GM21723 (cell line): ENCODE measurements at regions not wholly inside any gene's neighbourhood (a gene's known extent, or its start where the extent isn't known, plus 50 kb on each side); places are given as distances from the start of the nearest gene placed in this dataset.

Experiments used
- ATAC-seq: cut with Tn5 transposase; IDR thresholded peaks from one replicate; pipeline ENCODE4 v1.9.1; 2021; ENCODE audit warnings: mild to moderate bottlenecking, moderate library complexity; ENCODE audit not compliant: unreplicated experiment

DNA sequence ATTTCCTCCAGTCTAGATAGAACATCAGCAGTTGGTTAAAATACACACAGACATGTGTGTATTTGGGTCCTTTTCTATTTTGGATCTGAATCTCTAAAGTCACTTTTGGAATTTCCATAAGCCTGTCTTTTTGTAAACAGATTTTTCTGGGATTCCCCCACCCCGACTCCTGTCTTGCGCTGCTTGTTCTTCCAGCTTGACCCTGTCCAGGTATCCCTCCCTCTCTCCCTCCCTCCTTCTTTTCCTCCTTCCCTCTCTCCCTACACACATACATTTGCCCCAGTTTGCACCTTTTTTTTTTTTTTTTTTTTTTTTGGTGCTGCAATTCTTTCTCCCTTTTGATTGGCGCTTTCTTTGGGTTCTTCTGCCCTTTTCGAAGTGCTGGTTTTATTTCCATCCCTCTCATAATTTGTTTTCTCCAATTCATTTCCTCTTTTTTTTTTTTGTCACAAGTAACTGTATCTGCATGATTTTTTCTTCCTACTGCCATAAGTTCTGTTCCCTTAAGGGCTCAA, 114.8 kb upstream of the SERTAD2 start:
- no peak for ATAC-seq

DNA sequence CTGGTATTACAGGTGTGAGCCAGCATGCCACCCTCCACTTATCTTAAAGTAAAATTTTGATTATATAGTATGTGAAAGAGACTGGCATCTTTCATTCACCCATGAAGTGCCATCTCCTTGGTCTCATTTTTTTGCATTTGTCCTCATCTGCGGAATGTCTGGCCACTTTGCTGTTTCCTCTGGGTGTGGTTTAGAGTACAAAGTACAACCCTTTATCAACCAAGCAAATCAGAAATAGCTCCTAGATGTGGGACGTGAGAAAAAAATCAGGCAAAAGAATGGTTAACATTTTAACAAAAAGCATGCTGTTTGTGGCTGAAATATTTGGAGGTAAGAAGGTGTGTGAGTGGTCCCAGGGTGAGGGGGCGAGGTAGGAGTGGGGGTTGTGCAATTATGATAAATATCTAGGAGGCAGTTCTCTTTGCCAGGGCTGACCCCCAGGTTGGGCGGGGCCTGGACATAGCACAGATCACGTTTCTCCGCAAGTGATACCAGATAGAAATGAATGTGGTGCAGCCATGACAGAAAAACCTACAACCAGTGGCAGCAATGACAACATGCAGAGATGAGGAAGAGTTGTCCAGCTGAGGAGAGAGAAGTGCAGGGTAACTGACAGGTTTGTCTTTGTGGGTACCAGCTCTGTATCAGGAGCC, 115.8 kb upstream of the SERTAD2 start:
- no peak for ATAC-seq

DNA sequence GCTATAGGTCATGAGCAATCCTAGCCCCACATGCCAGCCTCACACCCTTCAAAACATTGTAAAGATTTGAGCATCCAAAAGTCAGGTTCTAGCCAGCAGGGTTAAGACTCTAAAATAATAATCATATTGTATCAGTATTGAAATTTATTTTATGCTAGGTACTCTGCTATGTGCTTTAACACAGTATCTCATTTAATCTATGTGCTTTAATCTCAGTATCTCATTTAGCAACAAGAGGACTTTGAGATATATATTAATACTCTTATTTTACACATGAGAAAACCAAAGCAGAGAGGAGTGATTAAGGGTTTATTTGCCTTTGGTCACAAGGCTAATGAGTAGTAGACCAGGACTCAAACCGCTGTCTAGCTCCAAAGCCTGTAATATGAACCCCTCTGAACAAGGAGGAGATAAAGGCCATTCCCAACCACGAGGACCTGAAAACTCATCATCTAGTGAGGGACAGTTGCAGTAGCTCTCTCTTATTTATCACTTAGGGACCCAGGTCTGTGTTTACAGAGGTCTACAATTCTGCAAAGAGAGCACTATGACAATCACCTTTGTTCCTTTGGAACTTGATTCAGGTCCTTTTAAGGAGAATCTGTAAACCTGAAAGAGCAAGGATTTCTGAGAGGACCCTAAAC, 116.5 kb upstream of the SERTAD2 start:
- ATAC-seq: no peak

DNA sequence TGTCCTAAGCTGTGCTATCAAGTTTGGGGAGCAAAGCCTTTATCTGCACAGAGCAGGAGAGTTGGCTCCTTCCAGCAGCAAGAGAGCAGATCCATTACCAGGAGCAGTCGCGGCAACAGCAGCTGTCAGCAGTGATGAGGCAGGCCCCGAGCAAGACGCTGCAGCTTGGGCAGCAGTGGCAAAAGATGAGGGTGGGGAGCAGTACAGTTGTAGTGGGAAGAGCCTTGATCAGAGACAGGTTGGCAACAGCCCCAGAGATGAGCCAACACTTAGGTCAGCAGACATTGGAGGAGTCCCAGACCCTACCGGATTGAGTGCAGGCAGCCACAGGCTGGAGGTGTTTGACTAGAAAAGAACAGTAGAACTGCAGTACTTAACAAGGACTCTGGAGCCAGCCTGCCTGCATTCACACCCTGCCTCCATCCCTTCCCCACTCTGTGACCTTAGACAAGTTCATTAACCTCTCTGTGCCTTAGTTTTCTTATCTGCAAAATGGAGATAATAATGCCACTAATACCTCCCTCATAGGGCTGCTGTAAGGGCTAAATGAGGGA, 117.1 kb upstream of the SERTAD2 start:
- ATAC-seq: no peak

DNA sequence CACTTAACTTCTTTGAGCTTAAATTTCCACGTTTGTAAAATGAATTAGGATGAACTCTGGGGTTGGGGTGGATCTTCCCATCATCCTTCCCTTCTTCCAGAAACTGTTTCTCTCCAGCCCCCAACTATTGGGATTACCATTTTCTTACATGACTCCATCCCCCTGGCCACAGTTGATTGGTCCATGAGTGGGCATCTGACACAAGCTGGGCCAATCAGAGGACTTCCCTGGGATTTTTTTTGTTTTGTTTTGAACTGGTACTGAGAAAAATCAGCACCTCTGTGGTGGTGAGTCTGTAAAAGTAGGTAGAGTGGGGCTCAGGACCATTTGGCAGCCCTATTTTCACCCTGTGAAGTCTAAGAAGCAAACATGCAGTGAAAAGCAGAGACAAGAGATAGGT, 118.0 kb upstream of the SERTAD2 start:
- no peak for ATAC-seq

DNA sequence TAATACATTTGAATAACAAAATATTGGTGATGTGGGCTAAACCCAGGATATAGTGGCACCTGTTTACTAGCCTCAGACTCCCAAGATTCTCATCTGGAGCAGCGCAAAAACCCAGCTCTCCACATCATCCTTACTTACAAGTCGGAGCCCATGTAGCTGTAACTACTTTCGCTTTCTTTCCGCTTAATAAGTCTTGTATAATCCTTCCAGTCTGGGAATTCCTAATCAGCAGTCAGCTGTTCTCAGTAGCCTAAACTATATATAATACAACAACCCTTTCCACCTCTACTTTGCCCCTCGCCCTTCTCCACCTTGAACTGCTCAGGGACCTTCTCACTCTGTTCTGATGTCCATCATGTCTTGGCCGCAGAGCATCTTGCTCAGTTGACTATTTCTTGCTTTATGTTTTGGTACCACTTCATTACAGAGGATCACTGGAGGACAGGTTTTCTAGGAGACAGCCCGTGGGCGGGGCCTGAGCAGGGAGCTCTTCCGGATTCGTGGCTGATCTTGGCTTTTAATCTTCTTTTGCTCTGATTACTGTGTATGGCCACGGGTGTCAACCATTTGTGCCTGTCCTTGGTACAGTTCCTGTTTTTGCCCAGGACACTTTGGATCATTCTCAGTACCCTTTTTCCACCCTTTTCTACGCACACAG, 119.9 kb upstream of the SERTAD2 start:
- ATAC-seq: no peak

DNA sequence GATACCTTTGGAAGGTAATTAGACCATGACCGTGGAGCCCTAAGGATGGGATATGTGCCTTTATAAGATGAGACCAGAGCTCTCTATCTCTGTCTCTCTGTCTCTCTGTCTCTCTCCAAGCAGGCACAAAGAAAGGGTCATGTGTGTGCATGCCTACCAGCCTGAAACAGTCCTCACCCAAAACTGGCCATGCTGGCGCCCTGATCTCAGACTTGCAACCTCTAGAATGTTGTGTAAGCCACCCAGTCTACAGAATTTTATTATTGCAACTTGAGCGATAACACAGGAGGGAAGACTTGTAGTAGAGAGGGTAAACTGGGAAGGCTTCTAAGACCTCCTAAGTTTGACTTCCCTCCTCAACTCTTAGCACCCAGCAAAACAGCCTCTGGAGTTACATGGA, 124.1 kb upstream of the SERTAD2 start:
- ATAC-seq: no peak

DNA sequence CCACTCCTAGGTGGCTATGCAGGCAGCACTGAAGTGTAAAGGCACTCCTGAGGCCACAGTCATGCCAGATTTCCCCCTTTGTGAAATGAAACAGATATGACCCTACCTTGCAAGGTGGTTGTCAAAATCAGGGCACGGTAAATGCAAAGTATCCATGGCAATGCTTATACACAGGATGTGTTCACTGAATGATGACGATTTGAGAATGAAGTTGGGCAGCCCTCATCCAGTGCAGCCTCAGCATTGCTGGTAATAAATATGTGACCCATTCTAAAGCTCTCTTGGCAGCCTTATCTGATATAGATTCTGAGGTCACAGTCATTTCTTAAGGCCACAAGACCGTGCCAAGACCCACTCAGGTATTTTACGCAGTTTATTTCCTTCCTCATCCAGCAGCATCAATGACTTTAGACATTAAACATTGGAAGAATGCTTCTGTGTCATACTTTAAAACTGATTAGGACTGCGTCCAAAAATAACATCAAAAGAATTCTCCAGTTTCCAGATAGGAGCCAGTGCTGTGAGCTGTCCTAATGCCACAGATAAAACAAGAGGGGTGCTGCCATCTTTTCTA, 125.5 kb upstream of the SERTAD2 start:
- ATAC-seq: no peak

DNA sequence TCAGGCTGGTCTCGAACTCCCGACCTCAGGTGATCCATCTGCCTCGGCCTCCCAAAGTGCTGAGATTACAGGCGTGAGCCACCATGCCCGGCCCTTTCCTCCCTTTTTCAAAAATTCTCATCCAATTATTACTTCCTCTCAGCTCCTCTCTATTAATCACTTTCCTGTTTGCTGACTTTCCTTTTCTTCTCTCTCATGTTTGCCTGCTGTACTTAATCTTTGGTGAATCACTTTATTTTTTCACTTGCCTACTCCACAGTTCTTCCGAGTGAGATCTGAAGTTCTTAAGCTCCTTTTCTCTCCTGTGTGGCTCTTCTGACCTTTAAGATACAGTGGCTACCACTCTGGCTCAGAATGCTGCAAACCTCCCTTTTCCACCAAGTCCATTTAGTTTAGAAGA, 126.3 kb upstream of the SERTAD2 start:
- ATAC-seq: no peak

DNA sequence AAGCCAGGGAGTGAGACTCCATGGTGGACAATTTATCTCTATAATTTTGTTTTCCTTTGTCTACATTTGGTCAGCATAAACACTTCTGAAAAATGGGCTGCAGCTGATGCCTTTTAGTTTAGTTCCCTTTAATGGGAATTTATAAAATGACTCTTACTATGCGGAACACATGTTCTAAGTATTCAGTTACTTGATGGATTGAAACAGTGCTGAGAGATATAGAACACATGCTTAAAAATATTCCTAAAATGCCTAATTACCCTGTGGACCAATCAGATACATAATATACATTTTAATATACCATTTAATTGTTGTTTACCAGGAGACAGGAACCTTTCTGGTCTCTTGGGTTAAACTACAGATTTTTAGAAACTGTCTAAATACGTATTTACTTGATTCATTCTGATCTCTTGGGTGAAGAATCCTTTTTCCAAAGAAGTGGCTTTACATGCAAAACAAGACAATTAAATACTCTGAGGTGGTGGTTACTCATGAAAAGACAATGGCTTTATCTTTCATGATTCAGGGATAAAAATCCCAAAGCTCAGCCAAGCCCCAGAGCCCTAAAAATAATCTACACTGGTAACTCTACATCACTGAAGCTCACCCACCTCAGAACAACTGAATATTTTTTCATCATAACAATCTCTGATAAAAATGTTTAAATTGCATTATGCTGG, 128.1 kb upstream of the SERTAD2 start:
- ATAC-seq: no peak

DNA sequence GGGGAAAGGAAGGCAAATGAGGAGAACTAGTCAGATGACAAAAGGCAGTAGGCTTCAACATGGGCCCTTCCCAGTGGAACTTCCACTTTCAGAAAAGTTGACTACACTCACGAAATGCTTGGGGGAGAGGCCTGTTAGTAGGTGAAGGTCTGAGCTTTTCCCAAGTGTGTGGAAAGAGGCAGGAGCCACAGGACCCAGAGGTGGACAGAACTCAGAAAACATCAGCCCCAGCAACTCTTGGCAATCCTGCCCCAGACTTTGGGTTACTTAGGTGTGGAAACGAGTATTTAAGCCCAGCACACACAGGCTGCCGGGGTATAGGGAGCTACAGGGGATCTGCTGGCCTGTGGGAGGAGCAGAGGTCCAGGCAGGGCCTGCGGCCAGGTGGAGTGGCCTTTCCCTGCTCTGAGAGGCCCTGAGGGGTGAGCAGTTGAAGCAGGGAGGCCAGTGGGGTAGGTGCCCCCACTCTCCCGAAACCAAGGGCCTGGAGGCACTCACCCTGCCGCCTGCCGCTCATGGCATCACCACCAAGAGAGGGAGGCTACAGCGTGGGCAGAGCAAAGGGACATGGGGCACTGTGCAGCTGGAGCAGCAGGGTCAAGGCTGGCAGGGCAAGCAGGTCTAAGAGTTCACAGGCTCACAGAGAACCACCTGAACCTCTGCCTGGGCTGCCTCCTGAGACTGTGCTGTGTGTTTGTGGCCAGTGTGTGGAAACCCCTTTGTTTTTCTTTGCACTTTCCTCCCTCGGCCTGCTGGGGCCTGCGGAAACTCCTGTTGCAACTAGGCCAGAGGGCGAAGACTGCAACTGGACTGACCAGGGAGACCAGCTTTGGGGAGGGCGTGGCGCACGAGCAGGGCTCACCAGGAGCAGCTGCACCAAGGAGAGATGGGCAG, 130.7 kb upstream of the SERTAD2 start:
- ATAC-seq: no peak

DNA sequence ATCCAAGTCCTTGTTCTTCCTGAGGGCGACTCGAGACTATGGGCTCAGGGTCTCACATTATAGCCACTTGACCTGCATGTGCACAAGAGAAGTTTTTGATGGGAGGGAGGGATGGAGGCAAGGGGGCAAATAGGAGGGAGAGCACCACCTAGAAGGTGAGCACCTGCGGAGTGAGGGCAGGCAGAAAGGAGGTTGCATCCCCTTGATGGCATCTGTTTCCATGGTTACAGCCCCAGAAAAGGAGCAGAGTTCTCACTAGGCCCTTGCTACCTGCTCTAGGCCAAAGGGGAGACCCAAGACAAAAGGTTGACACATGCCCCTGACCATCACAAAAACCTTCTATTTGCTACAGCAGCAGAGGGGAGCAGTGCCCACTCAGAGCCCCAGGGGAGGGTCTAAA, 131.5 kb upstream of the SERTAD2 start:
- no peak for ATAC-seq

DNA sequence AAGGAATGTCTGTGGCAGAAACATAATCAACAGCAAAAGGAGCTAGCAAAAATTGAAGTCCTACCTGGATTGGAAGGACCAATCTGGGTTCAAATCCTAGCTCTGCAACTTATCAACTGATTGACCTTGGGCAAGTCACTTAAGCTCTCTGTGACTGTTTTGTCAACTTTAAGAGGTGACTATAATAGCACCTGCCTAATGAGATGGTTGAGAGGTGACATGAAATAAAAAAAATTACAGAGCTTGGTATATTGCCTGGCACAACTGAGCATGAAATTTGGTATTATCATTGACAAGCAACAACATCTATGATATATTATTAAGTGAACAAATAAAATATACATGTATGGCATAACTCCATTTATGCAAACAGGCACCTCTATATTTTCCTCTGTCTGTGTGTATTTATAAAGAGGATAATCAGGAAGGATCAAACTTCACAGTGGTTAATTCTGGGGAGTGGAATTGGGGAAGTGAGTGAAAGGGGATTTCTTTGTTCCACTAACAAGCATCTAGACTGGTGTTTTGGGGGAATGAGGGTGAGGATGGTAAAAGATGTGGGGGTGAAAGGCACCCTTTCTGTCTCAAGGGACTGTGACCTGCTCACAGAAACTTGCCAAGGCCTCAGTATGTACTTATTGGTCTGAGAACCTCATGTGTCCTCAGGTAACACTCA, 132.8 kb upstream of the SERTAD2 start:
- ATAC-seq: no peak

DNA sequence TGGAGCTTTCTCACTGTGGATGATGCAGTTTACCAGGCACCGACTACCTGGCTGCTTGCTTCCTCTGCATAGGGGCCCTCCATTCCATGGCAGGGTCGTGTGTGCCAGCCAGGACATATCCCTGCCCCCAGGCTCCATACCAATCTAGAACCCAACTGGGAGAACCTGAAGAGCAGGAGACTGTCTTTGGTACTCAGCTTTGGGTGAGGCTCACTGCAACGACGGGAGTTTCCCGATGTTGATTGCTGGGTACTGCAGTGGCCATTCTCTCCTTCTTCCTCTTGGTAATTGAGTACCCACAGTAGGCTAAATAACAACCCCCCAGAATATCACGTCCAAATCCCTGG, 133.3 kb upstream of the SERTAD2 start:
- no peak for ATAC-seq

DNA sequence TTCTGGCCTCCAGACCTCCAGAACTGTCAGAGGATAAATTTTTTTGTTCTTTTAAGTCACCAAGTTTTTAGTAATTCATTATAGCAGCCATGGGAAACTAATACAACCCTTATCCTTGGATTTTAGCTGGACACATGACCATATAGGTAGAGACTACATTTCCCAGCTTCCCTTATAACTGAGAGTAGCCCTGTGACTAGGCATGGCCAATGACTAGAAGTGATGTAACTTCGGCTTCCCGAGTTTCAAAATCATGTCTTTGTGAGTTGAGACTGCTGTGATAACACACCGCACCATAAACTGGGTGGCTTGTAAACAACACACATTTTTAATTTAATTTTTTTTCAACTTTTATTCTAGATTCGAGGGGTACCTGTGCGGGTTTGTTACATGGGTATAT, 134.0 kb upstream of the SERTAD2 start:
- ATAC-seq: no peak

DNA sequence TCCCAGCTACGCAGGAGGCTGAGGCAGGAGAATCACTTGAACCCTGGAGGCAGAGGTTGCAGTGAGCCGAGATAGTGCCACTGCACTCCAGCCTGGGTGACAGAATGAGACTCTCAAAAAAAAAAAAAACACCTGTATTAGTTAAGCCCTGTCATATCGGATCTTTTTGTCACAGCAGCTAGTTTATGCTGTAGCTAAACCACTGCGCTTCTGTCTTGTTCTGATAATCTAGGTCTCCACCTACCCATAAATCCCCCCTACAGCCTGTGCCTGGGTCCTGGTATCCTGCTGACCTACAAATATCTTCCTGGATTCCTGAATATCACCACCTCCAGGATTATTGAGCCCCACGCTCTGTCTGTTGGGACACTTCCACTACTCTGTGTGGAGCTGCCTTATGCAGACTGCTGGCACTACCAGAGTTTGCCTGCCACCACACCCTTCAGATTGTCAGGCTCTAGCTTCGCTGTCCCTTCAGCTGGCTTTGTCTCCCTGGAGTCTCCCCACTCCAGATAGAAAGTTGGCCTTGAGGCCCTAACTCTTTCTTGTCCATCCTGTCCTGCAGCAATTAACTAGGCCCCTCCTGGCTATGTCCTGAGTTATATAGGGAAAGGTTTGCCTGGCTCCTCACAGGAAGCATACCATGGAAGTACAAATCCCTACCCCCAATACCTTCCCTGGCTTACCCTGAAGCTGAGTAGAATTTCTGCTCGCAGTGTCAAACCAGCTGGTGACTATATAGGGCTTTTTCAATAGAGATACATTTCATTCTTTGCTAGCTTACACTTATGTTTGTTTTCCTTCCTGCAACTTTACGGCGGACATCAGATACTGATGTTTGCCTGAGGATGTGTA, 136.0 kb upstream of the SERTAD2 start:
- no peak for ATAC-seq

DNA sequence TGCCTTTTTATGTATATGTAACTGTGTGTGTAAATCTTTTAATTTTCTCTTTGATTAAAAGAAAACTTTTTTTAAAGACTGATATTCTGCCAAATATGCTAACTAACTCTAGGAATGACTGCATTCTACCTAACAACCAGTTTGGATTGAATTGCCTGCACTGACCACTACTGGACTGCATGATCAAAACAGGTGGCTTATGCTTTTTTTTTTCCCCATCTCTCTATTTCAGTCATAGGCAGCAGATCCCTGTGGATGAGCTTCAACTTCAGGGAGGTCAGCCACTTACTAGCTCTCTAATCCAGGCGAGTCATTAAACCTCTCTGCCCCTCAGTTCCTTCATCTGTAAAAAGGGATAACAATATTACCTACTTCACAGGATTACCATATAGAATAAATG, 138.6 kb upstream of the SERTAD2 start:
- no peak for ATAC-seq

DNA sequence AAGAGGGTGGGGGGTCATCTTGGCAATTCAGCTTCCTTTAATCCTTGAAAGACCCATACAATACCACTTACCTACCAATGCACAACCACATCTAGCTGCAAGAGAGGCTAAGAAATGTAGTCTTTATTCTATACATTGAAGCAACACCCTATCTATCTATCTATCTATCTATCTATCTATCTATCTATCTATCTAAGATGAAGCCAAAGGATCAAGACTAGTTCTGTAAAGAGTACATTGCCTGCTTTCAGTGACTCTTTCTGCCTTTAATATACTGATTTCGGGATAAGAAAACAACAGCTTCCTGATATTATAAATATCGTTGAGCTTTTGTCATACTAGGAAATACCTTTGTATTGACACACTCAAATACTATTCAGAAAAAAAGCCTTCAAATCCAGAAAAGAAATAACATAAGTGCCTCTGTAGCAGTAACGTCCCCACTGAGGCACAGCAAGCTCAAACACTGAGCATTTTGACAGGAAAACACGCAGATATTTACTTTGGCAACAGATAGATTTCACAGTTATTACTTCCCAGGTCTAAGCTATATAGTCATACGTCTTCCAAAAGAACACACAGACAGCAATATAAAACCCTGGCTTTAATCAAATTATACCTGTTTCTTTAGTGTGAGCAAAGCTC, 139.4 kb upstream of the SERTAD2 start:
- ATAC-seq: no peak
